Upper lobe of left lung (tissue), 4 donors: ENCODE measurements at regions not wholly inside any gene's neighbourhood (a gene's known extent, or its start where the extent isn't known, plus 50 kb on each side); places are given as distances from the start of the nearest gene placed in this dataset.

Experiments used
- CTCF ChIP-seq, 6 experiments: fragments of 450-650 bp in 4 of 6; fragments of 200-600 bp in 2 of 6; sonication (generic) in 2 of 6; IDR thresholded peaks; one replicate each; pipeline ENCODE4 v1.5.1; 2016 to 2019; ENCODE audit warnings: antibody characterized with exemption in 6 of 6
- EP300 ChIP-seq, 4 donors: sonication (generic); formaldehyde crosslinking; IDR thresholded peaks; one replicate each; pipeline ENCODE4 v1.5.1; 2017; ENCODE audit warnings: antibody characterized with exemption in 4 of 4, control low read depth in 2 of 4
- POLR2A ChIP-seq, 4 donors: fragments of 450-650 bp; IDR thresholded peaks; one replicate each; pipeline ENCODE4 v1.5.1; 2016 to 2017; ENCODE audit warnings: antibody characterized with exemption in 4 of 4, mild to moderate bottlenecking in 2 of 4
- POLR2AphosphoS5 ChIP-seq, 2 donors: sonication (generic); formaldehyde crosslinking; IDR thresholded peaks; one replicate each; pipeline ENCODE4 v1.5.1; 2017; ENCODE audit warnings: antibody characterized with exemption in 2 of 2

- TF ChIP-seq POLR2A (IDR thresholded peaks at IDR 0.05) (no peak), CTCF (IDR thresholded peaks at IDR 0.05) (no peak), EP300 (IDR thresholded peaks at IDR 0.05) (no peak), POLR2AphosphoS5 (IDR thresholded peaks at IDR 0.05) (no peak)
Observed at GRCh38 chr10:62589689-62590088, 214.8 kb upstream of the ADO start.
